ENCODE measurements at regions not wholly inside any gene's neighbourhood (a gene's known extent, or its start where the extent isn't known, plus 50 kb on each side); places are given as distances from the start of the nearest gene placed in this dataset.

GRCh38 chr13:80082396-80083080 lies 258.4 kb downstream of the SPRY2 start:
- no peaks in the 10 kb centered on the region for H4K20me1 ChIP-seq (ENCODE audit: insufficient read depth, low read length)
- ChIA-PET POLR2A (ENCODE audit: unreplicated experiment) (no interaction called here), CTCF (no interaction called here)
- peak overlapping the region; percentile 43 to 68; a peak in 2 of 4 replicates for H4K8ac ChIP-seq (ENCODE audit: low read depth in 2 of 2, low read length in 2 of 2)
- H3K4me3 ChIP-seq (ENCODE audit: insufficient read depth, low read depth, low read length): no peak overlapping the region
- no peak overlapping the region for H3K9ac ChIP-seq (ENCODE audit: low read depth, low read length)
- no peaks in the 10 kb centered on the region for H3K79me1 ChIP-seq (ENCODE audit: low read depth in 1 of 2, low read length in 2 of 2)
- peak overlapping the region; percentile 86 for H2BK20ac ChIP-seq (ENCODE audit: low read depth, low read length)
- H3K4me1 ChIP-seq (ENCODE audit: control insufficient read depth, insufficient read depth, low read length): peaks cover 8% of the 10 kb centered on the region
- H3K14ac ChIP-seq (replicated peaks; ENCODE audit: low read depth, low read length): peak overlapping the region; percentile 55; the same call in 1 of the 2 replicates
- H3K4me2 ChIP-seq (ENCODE audit: low read depth, low read length): no peak overlapping the region
- H4K91ac ChIP-seq (ENCODE audit: insufficient read depth, low read depth, low read length): peak overlapping the region; percentile 58
- peak overlapping the region; percentile 83 for H3K4ac ChIP-seq (ENCODE audit: low read depth, low read length)
- peak overlapping the region; percentile 59 for H2AFZ ChIP-seq (replicated peaks; ENCODE audit: low read length, poor library complexity)
- no peak overlapping the region for H2AK9ac ChIP-seq (replicated peaks; ENCODE audit: low read depth, low read length, poor library complexity)
- H2BK5ac ChIP-seq (ENCODE audit: low read depth, low read length, poor library complexity, severe bottlenecking): peak overlapping the region; percentile 85
- H3K18ac ChIP-seq (ENCODE audit: low read depth, low read length): peak overlapping the region; percentile 52
- no peak for TF ChIP-seq BHLHE40 (IDR thresholded peaks at IDR 0.05; ENCODE audit: low read depth, low read length)
- no peak for TF ChIP-seq FOS (IDR thresholded peaks at IDR 0.05; ENCODE audit: low read depth, low read length)
- no peak for TF ChIP-seq RCOR1 (IDR thresholded peaks at IDR 0.05; ENCODE audit: insufficient replicate concordance, low read length)
- no peak for TF ChIP-seq MAZ (IDR thresholded peaks at IDR 0.05; ENCODE audit: borderline replicate concordance, low read depth, low read length)
- no peak for TF ChIP-seq CEBPB (IDR thresholded peaks at IDR 0.05; ENCODE audit: low read depth, low read length)
- TF ChIP-seq, protein P1, sequence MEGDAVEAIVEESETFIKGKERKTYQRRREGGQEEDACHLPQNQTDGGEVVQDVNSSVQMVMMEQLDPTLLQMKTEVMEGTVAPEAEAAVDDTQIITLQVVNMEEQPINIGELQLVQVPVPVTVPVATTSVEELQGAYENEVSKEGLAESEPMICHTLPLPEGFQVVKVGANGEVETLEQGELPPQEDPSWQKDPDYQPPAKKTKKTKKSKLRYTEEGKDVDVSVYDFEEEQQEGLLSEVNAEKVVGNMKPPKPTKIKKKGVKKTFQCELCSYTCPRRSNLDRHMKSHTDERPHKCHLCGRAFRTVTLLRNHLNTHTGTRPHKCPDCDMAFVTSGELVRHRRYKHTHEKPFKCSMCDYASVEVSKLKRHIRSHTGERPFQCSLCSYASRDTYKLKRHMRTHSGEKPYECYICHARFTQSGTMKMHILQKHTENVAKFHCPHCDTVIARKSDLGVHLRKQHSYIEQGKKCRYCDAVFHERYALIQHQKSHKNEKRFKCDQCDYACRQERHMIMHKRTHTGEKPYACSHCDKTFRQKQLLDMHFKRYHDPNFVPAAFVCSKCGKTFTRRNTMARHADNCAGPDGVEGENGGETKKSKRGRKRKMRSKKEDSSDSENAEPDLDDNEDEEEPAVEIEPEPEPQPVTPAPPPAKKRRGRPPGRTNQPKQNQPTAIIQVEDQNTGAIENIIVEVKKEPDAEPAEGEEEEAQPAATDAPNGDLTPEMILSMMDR (conservative IDR thresholded peaks at IDR 0.05; ENCODE audit: low read depth, low read length): no peak
- no peak for TF ChIP-seq ELK1 (IDR thresholded peaks at IDR 0.05; ENCODE audit: borderline replicate concordance, low read depth, low read length)
- no peak for TF ChIP-seq MXI1 (IDR thresholded peaks at IDR 0.05; ENCODE audit: borderline replicate concordance, low read depth, low read length)
- no peak for TF ChIP-seq POLR2A (IDR thresholded peaks at IDR 0.05; ENCODE audit: low read depth, low read length)
- TF ChIP-seq NFE2L2 (IDR thresholded peaks at IDR 0.05; ENCODE audit: low read depth, low read length): no peak
- no peak for TF ChIP-seq RFX5 (IDR thresholded peaks at IDR 0.05; ENCODE audit: low read depth, low read length)
- TF ChIP-seq, protein P2, sequence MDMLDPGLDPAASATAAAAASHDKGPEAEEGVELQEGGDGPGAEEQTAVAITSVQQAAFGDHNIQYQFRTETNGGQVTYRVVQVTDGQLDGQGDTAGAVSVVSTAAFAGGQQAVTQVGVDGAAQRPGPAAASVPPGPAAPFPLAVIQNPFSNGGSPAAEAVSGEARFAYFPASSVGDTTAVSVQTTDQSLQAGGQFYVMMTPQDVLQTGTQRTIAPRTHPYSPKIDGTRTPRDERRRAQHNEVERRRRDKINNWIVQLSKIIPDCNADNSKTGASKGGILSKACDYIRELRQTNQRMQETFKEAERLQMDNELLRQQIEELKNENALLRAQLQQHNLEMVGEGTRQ (IDR thresholded peaks at IDR 0.05; ENCODE audit: low read depth, low read length): no peak
- TF ChIP-seq CHD1 (IDR thresholded peaks at IDR 0.05; ENCODE audit: low read depth, low read length): no peak
- no peak for TF ChIP-seq SMC3 (IDR thresholded peaks at IDR 0.05; ENCODE audit: low read depth, low read length)
- TF ChIP-seq MAFK (IDR thresholded peaks at IDR 0.05; ENCODE audit: low read depth, low read length): no peak
- no peak for TF ChIP-seq RAD21 (IDR thresholded peaks at IDR 0.05; ENCODE audit: low read length)
- intact Hi-C loops (cut with micrococcal nuclease): loop anchor here (5.0 kb wide), 1 partner anchor 145 kb away; no protein-coding TSS in a partner anchor
- no peaks in the 10 kb centered on the region for H3K36me3 ChIP-seq (ENCODE audit: control insufficient read depth, insufficient read depth, low read length)
- H3K9me3 ChIP-seq (ENCODE audit: control insufficient read depth, insufficient read depth, low read length): no peaks in the 10 kb centered on the region
- peak overlapping the region; percentile 81 for H2BK120ac ChIP-seq (ENCODE audit: low read depth, low read length)
- in situ Hi-C loops (cut with MboI; ENCODE audit: low sequenced_read_pairs): no loop called here
- peak overlapping the region; percentile 63; the same call in 1 of the 2 replicates for H3K23ac ChIP-seq (ENCODE audit: low read depth, low read length)
- dilution Hi-C loops (cut with HindIII; ENCODE audit: low sequenced_read_pairs, unreplicated experiment): no loop called here
- no peaks in the 10 kb centered on the region for H3K27me3 ChIP-seq (ENCODE audit: control insufficient read depth, insufficient read depth, low read length)
- peak overlapping the region; percentile 57; the same call in 1 of the 3 replicates for H2BK15ac ChIP-seq (ENCODE audit: low read depth, low read length)
- ATAC-seq (ENCODE audit: low read depth) (peak; percentile 54), DNase-seq (peak; percentile 74)
- no peak overlapping the region for H3K27ac ChIP-seq (ENCODE audit: insufficient read depth, low read length)
- H2AK5ac ChIP-seq (ENCODE audit: low read depth, low read length): peak overlapping the region; percentile 84
- H4K5ac ChIP-seq (ENCODE audit: low read depth, low read length): peak overlapping the region; percentile 3
- H3K56ac ChIP-seq (ENCODE audit: extremely low read depth, insufficient read depth, low read length): no peak overlapping the region
- BruUV-seq (replicated peaks): no TSS peak
- peaks cover 3% of the 10 kb centered on the region for H3K9me1 ChIP-seq (ENCODE audit: insufficient read depth, low read length)

Measured in IMR-90 (cell line).